ENCODE measurements at regions not wholly inside any gene's neighbourhood (a gene's known extent, or its start where the extent isn't known, plus 50 kb on each side); places are given as distances from the start of the nearest gene placed in this dataset.

- TF ChIP-seq, protein P1, sequence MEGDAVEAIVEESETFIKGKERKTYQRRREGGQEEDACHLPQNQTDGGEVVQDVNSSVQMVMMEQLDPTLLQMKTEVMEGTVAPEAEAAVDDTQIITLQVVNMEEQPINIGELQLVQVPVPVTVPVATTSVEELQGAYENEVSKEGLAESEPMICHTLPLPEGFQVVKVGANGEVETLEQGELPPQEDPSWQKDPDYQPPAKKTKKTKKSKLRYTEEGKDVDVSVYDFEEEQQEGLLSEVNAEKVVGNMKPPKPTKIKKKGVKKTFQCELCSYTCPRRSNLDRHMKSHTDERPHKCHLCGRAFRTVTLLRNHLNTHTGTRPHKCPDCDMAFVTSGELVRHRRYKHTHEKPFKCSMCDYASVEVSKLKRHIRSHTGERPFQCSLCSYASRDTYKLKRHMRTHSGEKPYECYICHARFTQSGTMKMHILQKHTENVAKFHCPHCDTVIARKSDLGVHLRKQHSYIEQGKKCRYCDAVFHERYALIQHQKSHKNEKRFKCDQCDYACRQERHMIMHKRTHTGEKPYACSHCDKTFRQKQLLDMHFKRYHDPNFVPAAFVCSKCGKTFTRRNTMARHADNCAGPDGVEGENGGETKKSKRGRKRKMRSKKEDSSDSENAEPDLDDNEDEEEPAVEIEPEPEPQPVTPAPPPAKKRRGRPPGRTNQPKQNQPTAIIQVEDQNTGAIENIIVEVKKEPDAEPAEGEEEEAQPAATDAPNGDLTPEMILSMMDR (IDR thresholded peaks at IDR 0.05): no peak
- TF ChIP-seq POLR2A (IDR thresholded peaks at IDR 0.05): no peak
These were observed 365.8 kb upstream of the TENM3 start for GRCh38 chr4:181877329-181877848.
